Right cardiac atrium (tissue), 5 donors: ENCODE measurements at regions not wholly inside any gene's neighbourhood (a gene's known extent, or its start where the extent isn't known, plus 50 kb on each side); places are given as distances from the start of the nearest gene placed in this dataset.

Source experiments
- ATAC-seq, 2 donors: fragments of 200-7000 bp; cut with Tn5 transposase; one replicate each; pipeline versions ENCODE4 v1.8.0 to v1.9.1; 2020; ENCODE audit warnings: moderate library complexity in 2 of 2, mild to moderate bottlenecking in 1 of 2
- DNase-seq, 3 donors: peaks; one replicate each; pipeline ENCODE4 v3.0.0-alpha.2; 2020
- H3K27ac ChIP-seq: one replicate; pipeline ENCODE4 v1.5.1; 2013; ENCODE audit warnings: mild to moderate bottlenecking, low read length, control low read depth, moderate library complexity
- H3K27me3 ChIP-seq: one replicate; pipeline ENCODE4 v1.6.1; 2013; ENCODE audit not compliant: control insufficient read depth, insufficient read depth
- H3K4me1 ChIP-seq: one replicate; pipeline ENCODE4 v1.6.1; 2013; ENCODE audit warnings: low read length; ENCODE audit not compliant: control insufficient read depth, insufficient read depth
- H3K4me3 ChIP-seq: one replicate; pipeline ENCODE4 v1.5.1; 2013; ENCODE audit warnings: low read length, control low read depth
- H3K9me3 ChIP-seq: one replicate; pipeline ENCODE4 v1.6.1; 2013; ENCODE audit warnings: low read length; ENCODE audit not compliant: control insufficient read depth
- WGBS: extraction: QIAGEN DNeasy Blood & Tissue Kit; methylation state at CpG from one replicate; pipeline ENCODE4 v1.1.7; 2013; 5-methylcytosine and 5-hydroxymethylcytosine counted together
- intact Hi-C, 4 donors: fragments of 100-400 bp; cut with DNase I; formaldehyde crosslinking; loops; one replicate each; pipeline versions ENCODE4 v1.11.0 to v1.14.0; 2022 to 2023
- donor health status: healthy with polysubstance abuse.
- donor health status: DM: no; HTN: yes; CAD: no.
- donor health status: DM: no; HTN: no; CAD: no.
- donor health status: DM: no; HTN: yes; CAD: no; lungs with severe emphysema.
- donor health status: DM: yes; HTN: yes; CAD: no.

- WGBS: 74% methylated on average over 3 of the region's 3 CpGs
- no peak for DNase-seq
- Histone ChIP-seq H3K4me3 (no peak overlapping the region), H3K27me3 (no peaks in the 10 kb centered on the region), H3K9me3 (no peaks in the 10 kb centered on the region), H3K27ac (no peak overlapping the region), H3K4me1 (no peaks in the 10 kb centered on the region)
- intact Hi-C loops: no loop called here
- ATAC-seq: no peak
These were observed 289.1 kb downstream of the FGFR2 start for GRCh38 chr10:121309164-121309563.

- Histone ChIP-seq H3K4me3 (no peak overlapping the region), H3K9me3 (no peaks in the 10 kb centered on the region), H3K27ac (no peak overlapping the region), H3K4me1 (no peaks in the 10 kb centered on the region), H3K27me3 (no peaks in the 10 kb centered on the region)
- ATAC-seq (no peak), DNase-seq (no peak)
- 60% methylated on average over 9 of the region's 9 CpGs for WGBS
- intact Hi-C loops: no loop called here
These were observed 288.0 kb downstream of the FGFR2 start for GRCh38 chr10:121310151-121310711.

GRCh38 chr10:121311812-121312443, 286.3 kb downstream of the FGFR2 start:
- no peak overlapping the region for H3K27ac ChIP-seq
- intact Hi-C loops: no loop called here
- no peak for DNase-seq
- no peaks in the 10 kb centered on the region for H3K9me3 ChIP-seq
- 57% methylated on average over 7 of the region's 7 CpGs for WGBS
- no peaks in the 10 kb centered on the region for H3K4me1 ChIP-seq
- no peaks in the 10 kb centered on the region for H3K27me3 ChIP-seq
- H3K4me3 ChIP-seq: no peak overlapping the region
- no peak for ATAC-seq

- DNase-seq (no peak), ATAC-seq (peak; percentile 69 to 75)
- Histone ChIP-seq H3K27ac (no peak overlapping the region), H3K27me3 (no peaks in the 10 kb centered on the region), H3K9me3 (no peaks in the 10 kb centered on the region), H3K4me3 (no peak overlapping the region), H3K4me1 (no peaks in the 10 kb centered on the region)
- WGBS: 18% methylated on average over 5 of the region's 5 CpGs
- intact Hi-C loops: no loop called here
These were observed 285.7 kb downstream of the FGFR2 start for GRCh38 chr10:121312587-121312986.

- WGBS: 39% methylated on average over 17 of the region's 17 CpGs
- no peak overlapping the region for H3K27ac ChIP-seq
- ATAC-seq: peak; percentile 53 to 87
These were observed 284.9 kb downstream of the FGFR2 start for GRCh38 chr10:121313119-121313875.

GRCh38 chr10:121316432-121316831, 281.8 kb downstream of the FGFR2 start:
- intact Hi-C loops: no loop called here
- 83% methylated on average over 3 of the region's 3 CpGs for WGBS
- ATAC-seq: no peak

More at GRCh38 chr10:121313119-121313875, 284.9 kb downstream of the FGFR2 start:
- intact Hi-C loops: no loop called here
- Histone ChIP-seq H3K4me1 (no peaks in the 10 kb centered on the region), H3K4me3 (no peak overlapping the region), H3K27me3 (no peaks in the 10 kb centered on the region), H3K9me3 (no peaks in the 10 kb centered on the region)
- DNase-seq: peak in 2 of 3 donors; percentile 49 to 58

GRCh38 chr10:121317374-121317773, 280.9 kb downstream of the FGFR2 start:
- H3K4me1 ChIP-seq: no peaks in the 10 kb centered on the region
- no peaks in the 10 kb centered on the region for H3K27me3 ChIP-seq
- intact Hi-C loops: no loop called here
- no peak overlapping the region for H3K27ac ChIP-seq
- DNase-seq: no peak
- ATAC-seq: no peak
- H3K4me3 ChIP-seq: no peak overlapping the region
- 90% methylated on average over 1 of the region's 1 CpG for WGBS
- H3K9me3 ChIP-seq: no peaks in the 10 kb centered on the region

More at GRCh38 chr10:121316432-121316831, 281.8 kb downstream of the FGFR2 start:
- no peak for DNase-seq
- Histone ChIP-seq H3K9me3 (no peaks in the 10 kb centered on the region), H3K27ac (no peak overlapping the region), H3K4me3 (no peak overlapping the region), H3K27me3 (no peaks in the 10 kb centered on the region), H3K4me1 (no peaks in the 10 kb centered on the region)

- H3K27ac ChIP-seq: no peak overlapping the region
- 33% methylated on average over 1 of the region's 1 CpG for WGBS
- ATAC-seq (no peak), DNase-seq (no peak)
- H3K4me3 ChIP-seq: no peak overlapping the region
- no peaks in the 10 kb centered on the region for H3K9me3 ChIP-seq
- no peaks in the 10 kb centered on the region for H3K4me1 ChIP-seq
- intact Hi-C loops: no loop called here
- no peaks in the 10 kb centered on the region for H3K27me3 ChIP-seq
These were observed 276.2 kb downstream of the FGFR2 start for GRCh38 chr10:121322046-121322445.

- ATAC-seq: no peak
- H3K27me3 ChIP-seq: no peaks in the 10 kb centered on the region
- intact Hi-C loops: no loop called here
- H3K27ac ChIP-seq: no peak overlapping the region
- no peak for DNase-seq
- H3K4me1 ChIP-seq: no peaks in the 10 kb centered on the region
- H3K9me3 ChIP-seq: no peaks in the 10 kb centered on the region
- 68% methylated on average over 1 of the region's 1 CpG for WGBS
- H3K4me3 ChIP-seq: no peak overlapping the region
These were observed 275.5 kb downstream of the FGFR2 start for GRCh38 chr10:121322776-121323175.

GRCh38 chr10:121323443-121323842, 274.8 kb downstream of the FGFR2 start:
- no peaks in the 10 kb centered on the region for H3K9me3 ChIP-seq
- no peaks in the 10 kb centered on the region for H3K27me3 ChIP-seq
- intact Hi-C loops: no loop called here
- no peak overlapping the region for H3K4me3 ChIP-seq
- ATAC-seq (no peak), DNase-seq (no peak)
- WGBS: 94% methylated on average over 1 of the region's 1 CpG
- no peak overlapping the region for H3K27ac ChIP-seq
- no peaks in the 10 kb centered on the region for H3K4me1 ChIP-seq

GRCh38 chr10:121324678-121325213, 273.5 kb downstream of the FGFR2 start:
- Histone ChIP-seq H3K9me3 (no peaks in the 10 kb centered on the region), H3K27me3 (no peaks in the 10 kb centered on the region), H3K4me1 (no peaks in the 10 kb centered on the region), H3K4me3 (no peak overlapping the region), H3K27ac (no peak overlapping the region)
- intact Hi-C loops: no loop called here
- DNase-seq: no peak
- WGBS: 79% methylated on average over 7 of the region's 7 CpGs
- ATAC-seq: no peak
